BLaER1 treated with 17β-estradiol and CSF1 and Interleukin-3, amounts not matched to agents 10 nM and 100 nM (cell line): ENCODE measurements at regions not wholly inside any gene's neighbourhood (a gene's known extent, or its start where the extent isn't known, plus 50 kb on each side); places are given as distances from the start of the nearest gene placed in this dataset.
"Not testable (repeated sequence)": the region's sequence is repeated elsewhere in the genome, so short reads cannot be mapped to it uniquely, and the experiment has no call there.

Experiments
- H3K27ac ChIP-seq, 11 experiments: shearing (Covaris generic); formaldehyde crosslinking; 2 replicates each; pipeline ENCODE4 v1.8.1; 2022
- H3K27me3 ChIP-seq, 11 experiments: shearing (Covaris generic); formaldehyde crosslinking; 2 replicates each; pipeline ENCODE4 v1.8.1; 2022
- H3K36me3 ChIP-seq, 11 experiments: shearing (Covaris generic); formaldehyde crosslinking; 2 replicates each; pipeline ENCODE4 v1.8.1; 2022
- H3K4me1 ChIP-seq, 10 experiments: shearing (Covaris generic); formaldehyde crosslinking; 2 replicates each; pipeline ENCODE4 v1.8.1; 2022
- H3K4me2 ChIP-seq, 11 experiments: shearing (Covaris generic); formaldehyde crosslinking; 2 replicates each; pipeline ENCODE4 v1.8.1; 2022
- H3K4me3 ChIP-seq, 10 experiments: shearing (Covaris generic); formaldehyde crosslinking; 2 replicates each; pipeline ENCODE4 v1.8.1; 2022
- H3K9ac ChIP-seq, 11 experiments: shearing (Covaris generic); formaldehyde crosslinking; 2 replicates each; pipeline ENCODE4 v1.8.1; 2022
- H3K9me3 ChIP-seq, 11 experiments: shearing (Covaris generic); formaldehyde crosslinking; replicated peaks in 1 of 11; 2 replicates each; pipeline ENCODE4 v1.8.1; 2022
- H4K20me1 ChIP-seq, 11 experiments: shearing (Covaris generic); formaldehyde crosslinking; 2 replicates each; pipeline ENCODE4 v1.8.1; 2022
- Cebpa-rat ChIP-seq, 11 experiments: shearing (Covaris generic); IDR thresholded peaks; 2 replicates each; pipeline ENCODE4 v1.8.1; 2022

- no peaks in the 10 kb centered on the region for H3K9me3 ChIP-seq
- H3K4me1 ChIP-seq: no peaks in the 10 kb centered on the region
- no peaks in the 10 kb centered on the region for H3K27me3 ChIP-seq
- H3K9ac ChIP-seq: no peak overlapping the region
- H3K27ac ChIP-seq: no peak overlapping the region
- TF ChIP-seq Cebpa-rat (IDR thresholded peaks at IDR 0.05): no peak
- H3K4me3 ChIP-seq: no peak overlapping the region
- H3K4me2 ChIP-seq: no peak overlapping the region
- no peaks in the 10 kb centered on the region for H3K36me3 ChIP-seq
- H4K20me1 ChIP-seq: no peaks in the 10 kb centered on the region
These were observed 1418.5 kb downstream of the KHDRBS2 start for GRCh38 chr6:60867548-60867947.

GRCh38 chr6:60843175-60843982, 1442.6 kb downstream of the KHDRBS2 start:
- not testable (repeated sequence) for H4K20me1 ChIP-seq, H3K9ac ChIP-seq, H3K27ac ChIP-seq, H3K4me3 ChIP-seq, H3K9me3 ChIP-seq, H3K27me3 ChIP-seq, H3K4me2 ChIP-seq, H3K36me3 ChIP-seq
- peaks cover 0 to 11% (median 0%) of the 10 kb centered on the region in 10 experiments; a peak in 5 of 20 replicates for H3K4me1 ChIP-seq

GRCh38 chr6:60830726-60831125, 1455.3 kb downstream of the KHDRBS2 start:
- not testable (repeated sequence) for H3K27ac ChIP-seq, H3K27me3 ChIP-seq, H4K20me1 ChIP-seq, H3K36me3 ChIP-seq, H3K4me2 ChIP-seq, H3K4me1 ChIP-seq, H3K4me3 ChIP-seq, H3K9ac ChIP-seq, H3K9me3 ChIP-seq

GRCh38 chr6:60822597-60822996, 1463.4 kb downstream of the KHDRBS2 start:
- not testable (repeated sequence) for H3K9me3 ChIP-seq, H4K20me1 ChIP-seq, H3K27ac ChIP-seq, H3K4me1 ChIP-seq, H3K9ac ChIP-seq, H3K36me3 ChIP-seq, H3K4me3 ChIP-seq, H3K4me2 ChIP-seq, H3K27me3 ChIP-seq

- not testable (repeated sequence) for H3K9me3 ChIP-seq, H3K27ac ChIP-seq, H3K9ac ChIP-seq, H3K4me2 ChIP-seq, H3K4me3 ChIP-seq, H3K4me1 ChIP-seq, H3K27me3 ChIP-seq, H4K20me1 ChIP-seq, H3K36me3 ChIP-seq
These were observed 1468.0 kb downstream of the KHDRBS2 start for GRCh38 chr6:60818072-60818471.

GRCh38 chr6:60814784-60815183, 1471.2 kb downstream of the KHDRBS2 start:
- not testable (repeated sequence) for H4K20me1 ChIP-seq, H3K27me3 ChIP-seq, H3K9me3 ChIP-seq, H3K4me2 ChIP-seq, H3K4me3 ChIP-seq, H3K36me3 ChIP-seq, H3K9ac ChIP-seq, H3K27ac ChIP-seq, H3K4me1 ChIP-seq

GRCh38 chr6:60813897-60814596, 1472.0 kb downstream of the KHDRBS2 start:
- H3K4me3 ChIP-seq, H3K36me3 ChIP-seq, H4K20me1 ChIP-seq, H3K9ac ChIP-seq, H3K27me3 ChIP-seq, H3K4me2 ChIP-seq, H3K4me1 ChIP-seq, H3K9me3 ChIP-seq, H3K27ac ChIP-seq: not testable (repeated sequence)

- H3K36me3 ChIP-seq, H4K20me1 ChIP-seq, H3K9me3 ChIP-seq: not testable (repeated sequence)
These were observed 1475.8 kb downstream of the KHDRBS2 start for GRCh38 chr6:60810216-60810615.

GRCh38 chr6:60799146-60799545, 1486.9 kb downstream of the KHDRBS2 start:
- H3K4me2 ChIP-seq, H3K27me3 ChIP-seq, H3K4me1 ChIP-seq, H3K9me3 ChIP-seq, H4K20me1 ChIP-seq, H3K36me3 ChIP-seq, H3K27ac ChIP-seq, H3K4me3 ChIP-seq, H3K9ac ChIP-seq: not testable (repeated sequence)

More at GRCh38 chr6:60810216-60810615, 1475.8 kb downstream of the KHDRBS2 start:
- not testable (repeated sequence) for H3K4me2 ChIP-seq, H3K27ac ChIP-seq, H3K4me1 ChIP-seq, H3K4me3 ChIP-seq, H3K9ac ChIP-seq, H3K27me3 ChIP-seq

- H3K27ac ChIP-seq, H3K9me3 ChIP-seq, H3K4me2 ChIP-seq, H4K20me1 ChIP-seq, H3K36me3 ChIP-seq, H3K4me1 ChIP-seq, H3K4me3 ChIP-seq, H3K27me3 ChIP-seq, H3K9ac ChIP-seq: not testable (repeated sequence)
These were observed 1488.2 kb downstream of the KHDRBS2 start for GRCh38 chr6:60797831-60798230.

- not testable (repeated sequence) for H4K20me1 ChIP-seq, H3K9ac ChIP-seq, H3K36me3 ChIP-seq, H3K27me3 ChIP-seq, H3K27ac ChIP-seq, H3K9me3 ChIP-seq, H3K4me3 ChIP-seq, H3K4me2 ChIP-seq, H3K4me1 ChIP-seq
These were observed 1496.4 kb downstream of the KHDRBS2 start for GRCh38 chr6:60789601-60790000.

- not testable (repeated sequence) for H3K4me3 ChIP-seq, H3K4me2 ChIP-seq, H3K9ac ChIP-seq, H3K4me1 ChIP-seq, H3K27ac ChIP-seq, H3K27me3 ChIP-seq, H4K20me1 ChIP-seq, H3K9me3 ChIP-seq, H3K36me3 ChIP-seq
These were observed 1503.1 kb downstream of the KHDRBS2 start for GRCh38 chr6:60782698-60783464.

GRCh38 chr6:60779591-60779990, 1506.4 kb downstream of the KHDRBS2 start:
- H3K4me3 ChIP-seq, H3K4me2 ChIP-seq, H4K20me1 ChIP-seq, H3K27ac ChIP-seq, H3K27me3 ChIP-seq, H3K9me3 ChIP-seq, H3K36me3 ChIP-seq, H3K9ac ChIP-seq, H3K4me1 ChIP-seq: not testable (repeated sequence)
